OCI-LY1 (cell line): ENCODE measurements at regions not wholly inside any gene's neighbourhood (a gene's known extent, or its start where the extent isn't known, plus 50 kb on each side); places are given as distances from the start of the nearest gene placed in this dataset.

ENCODE experiments used
- H2AFZ ChIP-seq: fragments of 200-600 bp; sonication (generic), shearing (Covaris generic); 2 replicates; pipeline ENCODE4 v1.6.0; 2014; ENCODE audit warnings: antibody characterized with exemption, mild to moderate bottlenecking, low read length
- H3F3A ChIP-seq: fragments of 200-600 bp; sonication (generic), shearing (Covaris generic); 2 replicates; pipeline ENCODE4 v1.6.0; 2014; ENCODE audit warnings: mild to moderate bottlenecking, antibody characterized with exemption, low read length, moderate library complexity; ENCODE audit not compliant: insufficient read depth
- H3K27ac ChIP-seq: fragments of 200-600 bp; sonication (generic); 2 replicates; pipeline ENCODE4 v1.5.1; 2014; ENCODE audit warnings: low read length, mixed run types, mild to moderate bottlenecking, low read depth; ENCODE audit not compliant: poor library complexity, severe bottlenecking
- H3K27me3 ChIP-seq: fragments of 200-600 bp; sonication (generic); 2 replicates; pipeline ENCODE4 v1.6.0; 2014; ENCODE audit warnings: antibody characterized with exemption, mild to moderate bottlenecking, low read length, moderate library complexity; ENCODE audit not compliant: insufficient read depth
- H3K36me3 ChIP-seq: fragments of 200-600 bp; sonication (generic); 2 replicates; pipeline ENCODE4 v1.6.1; 2014; ENCODE audit warnings: mild to moderate bottlenecking, antibody characterized with exemption, low read length, moderate library complexity, mixed read lengths; ENCODE audit not compliant: insufficient read depth
- H3K4me1 ChIP-seq: fragments of 200-600 bp; sonication (generic); 2 replicates; pipeline ENCODE4 v1.5.1; 2014; ENCODE audit warnings: mild to moderate bottlenecking, low read length, moderate library complexity; ENCODE audit not compliant: insufficient read depth, severe bottlenecking
- H3K4me2 ChIP-seq: fragments of 200-600 bp; sonication (generic), shearing (Covaris generic); 2 replicates; pipeline ENCODE4 v1.6.1; 2014; ENCODE audit warnings: low read length
- H3K4me3 ChIP-seq: fragments of 200-600 bp; sonication (generic); 2 replicates; pipeline ENCODE4 v1.5.1; 2014; ENCODE audit warnings: low read length, low read depth, mild to moderate bottlenecking, mixed read lengths; ENCODE audit not compliant: poor library complexity, severe bottlenecking
- H3K79me2 ChIP-seq: fragments of 200-600 bp; shearing (Covaris generic); 2 replicates; pipeline ENCODE4 v1.6.1; 2016; ENCODE audit warnings: mixed run types, low read length, mixed read lengths; ENCODE audit not compliant: insufficient read depth
- H3K9ac ChIP-seq: fragments of 200-600 bp; sonication (generic), shearing (Covaris generic); 2 replicates; pipeline ENCODE4 v1.6.1; 2014; ENCODE audit warnings: mild to moderate bottlenecking, low read length, mixed read lengths
- H3K9me2 ChIP-seq: fragments of 200-600 bp; sonication (generic), shearing (Covaris generic); 2 replicates; pipeline ENCODE4 v1.6.1; 2014; ENCODE audit warnings: low read depth, mild to moderate bottlenecking, low read length, mixed read lengths
- H3K9me3 ChIP-seq: fragments of 200-600 bp; shearing (Covaris generic); 2 replicates; pipeline ENCODE4 v1.6.1; 2014; ENCODE audit warnings: low read length, mixed read lengths
- H4K20me1 ChIP-seq: fragments of 200-600 bp; sonication (generic), shearing (Covaris generic); 2 replicates; pipeline ENCODE4 v1.6.0; 2016; ENCODE audit warnings: mild to moderate bottlenecking, low read length; ENCODE audit not compliant: insufficient read depth
- CTCF ChIP-seq: fragments of 200-600 bp; sonication (generic), shearing (Covaris generic); IDR thresholded peaks from 2 replicates; pipeline ENCODE4 v1.5.1; 2017; ENCODE audit warnings: mild to moderate bottlenecking, antibody characterized with exemption, low read length, moderate library complexity, mixed read lengths
- EZH2 ChIP-seq: fragments of 200-600 bp; sonication (generic), shearing (Covaris generic); IDR thresholded peaks from 2 replicates; pipeline ENCODE4 v1.8.0; 2017; ENCODE audit warnings: borderline replicate concordance, mixed run types, mild to moderate bottlenecking, antibody characterized with exemption, low read length, moderate library complexity, mixed read lengths

DNA sequence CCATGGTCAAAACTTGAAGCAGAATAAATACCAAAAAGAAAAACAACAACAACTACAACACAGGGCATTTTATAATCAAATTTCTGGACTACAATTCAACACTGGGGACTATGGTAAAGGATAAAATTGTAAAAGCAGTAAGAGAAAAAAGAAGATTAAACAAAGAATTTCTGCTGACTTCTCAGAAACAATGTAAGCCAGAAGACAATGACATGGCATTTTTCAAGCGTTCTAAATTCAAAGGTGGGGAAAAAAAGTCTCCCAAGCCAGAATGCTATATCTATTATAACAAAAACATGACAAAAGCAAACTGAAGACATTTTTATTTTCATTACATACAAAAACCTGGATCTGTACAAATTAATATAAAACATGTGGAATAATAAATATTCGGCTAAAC, 433.1 kb downstream of the NPHP4 start:
- Histone ChIP-seq H4K20me1 (no peaks in the 10 kb centered on the region), H3K9ac (no peak overlapping the region), H3K4me1 (no peaks in the 10 kb centered on the region), H3K9me2 (no peaks in the 10 kb centered on the region), H3K27ac (no peak overlapping the region), H3K4me2 (no peak overlapping the region), H3K36me3 (no peaks in the 10 kb centered on the region), H3F3A (no peaks in the 10 kb centered on the region), H3K79me2 (no peaks in the 10 kb centered on the region), H3K27me3 (no peaks in the 10 kb centered on the region), H2AFZ (no peak overlapping the region), H3K9me3 (peaks cover 3% of the 10 kb centered on the region; the same call in 1 of the 2 replicates), H3K4me3 (no peak overlapping the region)
- no peak for TF ChIP-seq EZH2
- no peak for TF ChIP-seq CTCF

GRCh38 chr1:5555853-5556252, 436.4 kb downstream of the NPHP4 start:
- H3K4me1 ChIP-seq, result no peaks in the 10 kb centered on the region
- no peak overlapping the region for H3K9ac ChIP-seq
- no peaks in the 10 kb centered on the region for H3K9me2 ChIP-seq
- no peak for TF ChIP-seq CTCF
- no peak for TF ChIP-seq EZH2
- no peak overlapping the region for H3K4me3 ChIP-seq
- no peak overlapping the region for H2AFZ ChIP-seq
- H4K20me1 ChIP-seq, result no peaks in the 10 kb centered on the region
- H3F3A ChIP-seq, result no peaks in the 10 kb centered on the region
- H3K79me2 ChIP-seq, result no peaks in the 10 kb centered on the region
- H3K27ac ChIP-seq, result no peak overlapping the region
- H3K27me3 ChIP-seq, result no peaks in the 10 kb centered on the region
- no peak overlapping the region for H3K4me2 ChIP-seq
- no peaks in the 10 kb centered on the region for H3K36me3 ChIP-seq
- H3K9me3 ChIP-seq, result peaks cover 3% of the 10 kb centered on the region; the same call in 1 of the 2 replicates

GRCh38 chr1:5554784-5555183, 437.4 kb downstream of the NPHP4 start:
- TF ChIP-seq EZH2 (no peak), CTCF (no peak)
- no peak overlapping the region for H3K27ac ChIP-seq
- H3K79me2 ChIP-seq, result no peaks in the 10 kb centered on the region
- H3F3A ChIP-seq, result no peaks in the 10 kb centered on the region
- no peaks in the 10 kb centered on the region for H3K27me3 ChIP-seq
- no peak overlapping the region for H3K9ac ChIP-seq
- H3K9me3 ChIP-seq, result peaks cover 3% of the 10 kb centered on the region; the same call in 1 of the 2 replicates
- no peaks in the 10 kb centered on the region for H3K9me2 ChIP-seq
- no peak overlapping the region for H2AFZ ChIP-seq
- no peak overlapping the region for H3K4me3 ChIP-seq
- H4K20me1 ChIP-seq, result no peaks in the 10 kb centered on the region
- no peaks in the 10 kb centered on the region for H3K36me3 ChIP-seq
- no peak overlapping the region for H3K4me2 ChIP-seq
- no peaks in the 10 kb centered on the region for H3K4me1 ChIP-seq
